GM12865 (cell line): ENCODE measurements at regions not wholly inside any gene's neighbourhood (a gene's known extent, or its start where the extent isn't known, plus 50 kb on each side); places are given as distances from the start of the nearest gene placed in this dataset.

ENCODE experiments used
- DNase-seq: peaks from one replicate; pipeline ENCODE4 v3.0.0; 2010; ENCODE audit warnings: low read depth
- H3K4me3 ChIP-seq: 2 replicates; pipeline ENCODE4 v1.5.1; 2011; ENCODE audit warnings: mild to moderate bottlenecking, low read depth, low read length, control low read depth
- TF ChIP-seq, protein P1 (sequence below): IDR thresholded peaks from 2 replicates; pipeline ENCODE4 v1.5.1; 2011; ENCODE audit warnings: low read length, control low read depth, low read depth, inconsistent platforms; ENCODE audit not compliant: insufficient read depth; ENCODE audit errors: missing control alignments

- TF ChIP-seq, protein P1, sequence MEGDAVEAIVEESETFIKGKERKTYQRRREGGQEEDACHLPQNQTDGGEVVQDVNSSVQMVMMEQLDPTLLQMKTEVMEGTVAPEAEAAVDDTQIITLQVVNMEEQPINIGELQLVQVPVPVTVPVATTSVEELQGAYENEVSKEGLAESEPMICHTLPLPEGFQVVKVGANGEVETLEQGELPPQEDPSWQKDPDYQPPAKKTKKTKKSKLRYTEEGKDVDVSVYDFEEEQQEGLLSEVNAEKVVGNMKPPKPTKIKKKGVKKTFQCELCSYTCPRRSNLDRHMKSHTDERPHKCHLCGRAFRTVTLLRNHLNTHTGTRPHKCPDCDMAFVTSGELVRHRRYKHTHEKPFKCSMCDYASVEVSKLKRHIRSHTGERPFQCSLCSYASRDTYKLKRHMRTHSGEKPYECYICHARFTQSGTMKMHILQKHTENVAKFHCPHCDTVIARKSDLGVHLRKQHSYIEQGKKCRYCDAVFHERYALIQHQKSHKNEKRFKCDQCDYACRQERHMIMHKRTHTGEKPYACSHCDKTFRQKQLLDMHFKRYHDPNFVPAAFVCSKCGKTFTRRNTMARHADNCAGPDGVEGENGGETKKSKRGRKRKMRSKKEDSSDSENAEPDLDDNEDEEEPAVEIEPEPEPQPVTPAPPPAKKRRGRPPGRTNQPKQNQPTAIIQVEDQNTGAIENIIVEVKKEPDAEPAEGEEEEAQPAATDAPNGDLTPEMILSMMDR, result no peak
- no peak overlapping the region for H3K4me3 ChIP-seq
- no peak for DNase-seq
Observed at GRCh38 chr7:25750744-25751508, 401.1 kb upstream of the NFE2L3 start.

- H3K4me3 ChIP-seq, result no peak overlapping the region
- TF ChIP-seq, protein P1, result no peak
- no peak for DNase-seq
Observed at GRCh38 chr7:25752154-25752553, 399.8 kb upstream of the NFE2L3 start.

GRCh38 chr7:25752967-25753791 is 398.8 kb upstream of the NFE2L3 start:
- DNase-seq, result no peak
- TF ChIP-seq, protein P1, result no peak
- no peak overlapping the region for H3K4me3 ChIP-seq

DNA sequence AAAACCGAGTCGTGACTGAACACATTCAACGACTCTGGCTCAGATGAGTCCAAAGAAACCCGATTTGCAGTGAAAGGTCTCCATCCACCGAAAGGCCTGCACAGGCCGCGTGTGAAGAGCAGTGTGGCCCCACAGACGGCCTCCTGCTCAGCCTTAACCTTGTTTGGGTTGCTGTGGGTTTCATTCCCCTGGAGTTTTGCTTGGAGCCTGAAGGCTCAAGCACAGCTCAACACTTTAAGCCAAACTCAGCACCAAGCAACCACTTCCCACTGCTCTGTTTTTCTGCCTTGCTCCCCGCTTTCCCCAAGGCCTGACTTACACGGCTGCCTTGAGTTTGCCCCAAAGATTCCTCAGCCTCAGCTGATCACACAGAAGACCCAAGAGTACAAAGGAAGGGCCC is 398.2 kb upstream of the NFE2L3 start:
- no peak overlapping the region for H3K4me3 ChIP-seq
- no peak for DNase-seq
- TF ChIP-seq, protein P1, result no peak

- no peak for DNase-seq
Observed at GRCh38 chr7:25754333-25754732, 397.7 kb upstream of the NFE2L3 start.

GRCh38 chr7:25754751-25755150 is 397.2 kb upstream of the NFE2L3 start:
- TF ChIP-seq, protein P1, result no peak
- DNase-seq, result no peak

More at GRCh38 chr7:25754333-25754732, 397.7 kb upstream of the NFE2L3 start:
- no peak overlapping the region for H3K4me3 ChIP-seq
- TF ChIP-seq, protein P1, result no peak

More at GRCh38 chr7:25754751-25755150, 397.2 kb upstream of the NFE2L3 start:
- no peak overlapping the region for H3K4me3 ChIP-seq
